Fibroblast of mammary gland (primary cell): ENCODE measurements at regions not wholly inside any gene's neighbourhood (a gene's known extent, or its start where the extent isn't known, plus 50 kb on each side); places are given as distances from the start of the nearest gene placed in this dataset.

Experiments
- DNase-seq: peaks from one replicate; pipeline ENCODE4 v3.0.0-alpha.2; 2010; ENCODE audit warnings: low read depth
- H3K4me3 ChIP-seq: 2 replicates; pipeline ENCODE4 v1.5.1; 2011; ENCODE audit warnings: low read depth, mild to moderate bottlenecking, low read length, moderate library complexity; ENCODE audit not compliant: control insufficient read depth
- CTCF ChIP-seq: conservative IDR thresholded peaks from 2 replicates; pipeline ENCODE4 v1.5.1; 2011; ENCODE audit warnings: low read depth, low read length, inconsistent platforms; ENCODE audit not compliant: control insufficient read depth, insufficient read depth

DNA sequence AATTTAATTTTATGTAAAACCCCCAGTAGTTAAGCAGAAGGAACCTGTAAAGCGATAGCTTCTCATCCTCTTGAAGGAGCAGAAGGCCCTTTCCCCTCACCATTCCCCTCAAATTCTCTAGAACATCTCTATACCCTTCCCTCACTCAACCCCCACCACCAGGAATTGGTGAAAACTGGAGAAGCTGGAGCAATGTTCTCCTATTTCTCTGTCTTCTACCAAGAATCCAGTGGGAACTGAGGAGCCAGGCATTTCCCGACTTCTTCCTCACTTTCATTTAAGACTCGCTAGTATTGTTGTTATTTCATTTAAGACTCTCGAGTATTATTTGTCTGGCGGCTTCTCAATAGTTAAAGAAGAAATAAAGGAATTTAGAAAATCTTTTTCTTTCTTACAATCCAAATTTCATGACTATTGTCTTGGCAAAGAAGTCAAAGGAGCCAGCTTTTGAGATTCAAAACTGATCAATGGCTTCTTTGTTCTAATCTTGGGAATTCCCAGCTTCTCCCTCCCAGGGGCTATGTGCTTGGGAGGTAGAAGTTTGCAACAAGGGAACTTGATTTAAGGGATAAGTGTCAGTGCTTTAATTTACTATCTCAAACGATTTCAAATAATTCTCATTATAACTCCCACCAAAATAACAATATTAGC is 253.3 kb upstream of the ADGRL2 start:
- no peak for DNase-seq
- no peak for TF ChIP-seq CTCF
- no peak overlapping the region for H3K4me3 ChIP-seq

GRCh38 chr1:81545734-81546133 is 255.0 kb upstream of the ADGRL2 start:
- no peak for TF ChIP-seq CTCF
- no peak overlapping the region for H3K4me3 ChIP-seq
- DNase-seq: no peak

DNA sequence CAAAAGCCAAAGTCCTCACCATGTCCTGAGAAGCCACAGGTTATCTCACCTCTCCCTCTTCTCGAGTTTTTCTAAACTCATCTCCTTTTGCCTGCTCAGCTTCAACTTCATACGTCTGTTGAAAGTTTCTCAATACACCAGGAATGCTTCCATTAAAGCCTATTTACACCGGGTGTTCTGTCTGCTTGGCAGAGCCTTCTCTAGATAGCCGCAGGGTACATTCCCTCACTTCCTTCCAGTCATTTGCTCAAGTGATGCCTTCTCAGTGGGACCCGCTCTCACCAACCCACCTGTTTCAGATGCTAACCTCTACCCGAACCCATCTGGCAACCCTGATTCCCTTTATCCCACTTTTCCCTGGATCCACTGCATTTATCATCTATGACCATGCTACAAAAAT is 257.0 kb upstream of the ADGRL2 start:
- no peak for DNase-seq
- TF ChIP-seq CTCF: no peak

GRCh38 chr1:81542196-81542595 is 258.5 kb upstream of the ADGRL2 start:
- no peak for DNase-seq
- H3K4me3 ChIP-seq: no peak overlapping the region
- TF ChIP-seq CTCF: no peak

More for the DNA sequence above, 257.0 kb upstream of the ADGRL2 start:
- H3K4me3 ChIP-seq: no peak overlapping the region

- H3K4me3 ChIP-seq: no peak overlapping the region
- no peak for DNase-seq
- TF ChIP-seq CTCF: no peak
Measured at GRCh38 chr1:81540216-81540615, 260.5 kb upstream of the ADGRL2 start.

DNA sequence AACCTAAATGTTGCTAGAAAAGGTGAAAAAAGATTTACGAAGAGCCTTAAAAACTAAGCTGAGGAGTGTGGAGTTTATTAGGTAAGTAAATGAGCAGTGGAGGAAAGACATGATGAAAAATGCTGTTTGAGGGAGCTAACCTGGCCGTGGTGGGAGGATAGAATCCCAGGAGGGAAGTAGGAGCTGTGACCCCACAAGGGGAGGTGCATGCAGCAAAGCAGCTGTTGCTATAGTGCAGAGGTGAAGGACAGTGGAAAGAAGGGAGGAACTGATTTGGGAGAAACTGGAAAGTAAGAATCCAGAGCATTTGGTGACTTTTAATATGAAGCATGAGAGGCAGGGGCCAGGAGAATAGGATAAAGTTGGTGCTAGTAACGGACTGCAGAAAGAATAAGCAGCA is 271.7 kb upstream of the ADGRL2 start:
- H3K4me3 ChIP-seq: no peak overlapping the region
- no peak for DNase-seq
- no peak for TF ChIP-seq CTCF

DNA sequence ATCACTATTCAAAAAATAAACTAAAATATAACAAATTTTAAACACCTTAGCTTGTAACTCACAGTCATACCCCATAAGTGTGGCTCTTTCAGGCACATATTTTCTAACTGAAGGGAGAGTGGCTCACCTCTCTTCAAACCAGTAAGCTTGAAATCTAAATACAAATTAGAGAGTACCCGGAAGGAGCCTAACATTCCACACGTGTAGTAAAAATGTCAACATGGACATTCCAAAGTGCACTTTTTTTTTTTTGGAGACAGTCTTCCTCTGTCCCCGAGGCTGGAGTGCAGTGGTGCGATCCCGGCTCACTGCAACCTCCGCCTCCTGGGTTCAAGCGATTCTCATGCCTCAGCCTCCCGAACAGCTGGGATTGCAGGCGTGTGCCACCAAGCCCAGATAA is 275.6 kb upstream of the ADGRL2 start:
- H3K4me3 ChIP-seq: no peak overlapping the region
- no peak for DNase-seq
- no peak for TF ChIP-seq CTCF
